WTC11 (cell line): ENCODE measurements at regions not wholly inside any gene's neighbourhood (a gene's known extent, or its start where the extent isn't known, plus 50 kb on each side); places are given as distances from the start of the nearest gene placed in this dataset.

Source experiments
- ATAC-seq: fragments of 200-7000 bp; cut with Tn5 transposase; 2 replicates; pipeline ENCODE4 v1.10.0; 2021; ENCODE audit warnings: mild to moderate bottlenecking, moderate library complexity
- CTCF ChIA-PET: fragments of 300-600 bp; sonication (Branson Sonifier 250); formaldehyde crosslinking; loops from one replicate; lab custom pipeline; 2021; ENCODE audit warnings: antibody characterized with exemption; lab: Charles Lee
- POLR2A ChIA-PET: fragments of 350-600 bp; sonication (Branson Sonifier 250); formaldehyde crosslinking; loops from one replicate; lab custom pipeline; 2021; ENCODE audit warnings: antibody characterized with exemption; lab: Charles Lee
- DNase-seq: peaks from one replicate; pipeline ENCODE4 v3.0.0; 2021; ENCODE audit warnings: low spot score
- H3K27ac Mint-ChIP-seq: 2 replicates; pipeline ENCODE4 v1.8.0; 2021; ENCODE audit warnings: mixed read lengths
- H3K27me3 Mint-ChIP-seq: 2 replicates; pipeline ENCODE4 v1.8.0; 2021; ENCODE audit warnings: low read depth, mild to moderate bottlenecking, moderate library complexity, mixed read lengths
- H3K36me3 Mint-ChIP-seq: 2 replicates; pipeline ENCODE4 v1.8.0; 2021; ENCODE audit warnings: mixed read lengths
- H3K4me1 Mint-ChIP-seq: 2 replicates; pipeline ENCODE4 v1.8.0; 2022; ENCODE audit warnings: mixed read lengths
- H3K4me3 Mint-ChIP-seq: 2 replicates; pipeline ENCODE4 v1.8.0; 2021; ENCODE audit warnings: mild to moderate bottlenecking, moderate library complexity, mixed read lengths
- H3K9me3 Mint-ChIP-seq: 2 replicates; pipeline ENCODE4 v1.8.0; 2021; ENCODE audit warnings: mixed read lengths
- ATF2 ChIP-seq: sonication (generic); formaldehyde crosslinking; IDR thresholded peaks from 2 replicates; pipeline ENCODE4 v1.8.1; 2022; ENCODE audit warnings: low read depth, missing genetic modification reagents, borderline replicate concordance
- CDX4 ChIP-seq: fragments of 250-450 bp; sonication (Bioruptor Pico); IDR thresholded peaks from 2 replicates; pipeline ENCODE4 v1.9.0; 2021; ENCODE audit warnings: moderate library complexity, mild to moderate bottlenecking, inconsistent platforms, borderline replicate concordance
- EMX1 ChIP-seq: fragments of 250-450 bp; sonication (Bioruptor Pico); IDR thresholded peaks from 2 replicates; pipeline ENCODE4 v1.8.0; 2021; ENCODE audit warnings: mild to moderate bottlenecking
- ETV6 ChIP-seq: sonication (generic); formaldehyde crosslinking; IDR thresholded peaks from 2 replicates; pipeline ENCODE4 v1.8.1; 2022; ENCODE audit warnings: mild to moderate bottlenecking, missing genetic modification reagents
- FOXK1 ChIP-seq: sonication (generic); formaldehyde crosslinking; IDR thresholded peaks from 2 replicates; pipeline ENCODE4 v1.8.0; 2022; ENCODE audit warnings: mild to moderate bottlenecking, moderate library complexity, missing genetic modification reagents
- NR2C2 ChIP-seq: sonication (generic); formaldehyde crosslinking; IDR thresholded peaks from 2 replicates; pipeline ENCODE4 v1.8.0; 2022; ENCODE audit warnings: mild to moderate bottlenecking, missing genetic modification reagents
- RELA ChIP-seq: sonication (generic); formaldehyde crosslinking; IDR thresholded peaks from 2 replicates; pipeline ENCODE4 v1.8.1; 2022; ENCODE audit warnings: missing genetic modification reagents, mild to moderate bottlenecking, borderline replicate concordance
- RORB ChIP-seq: fragments of 250-450 bp; sonication (Bioruptor Pico); IDR thresholded peaks from 2 replicates; pipeline ENCODE4 v1.9.0; 2021; ENCODE audit warnings: mild to moderate bottlenecking
- SMAD3 ChIP-seq: sonication (generic); formaldehyde crosslinking; IDR thresholded peaks from 2 replicates; pipeline ENCODE4 v1.8.0; 2022; ENCODE audit warnings: missing genetic modification reagents, mild to moderate bottlenecking, borderline replicate concordance
- SP1 ChIP-seq: sonication (generic); formaldehyde crosslinking; conservative IDR thresholded peaks from 2 replicates; pipeline ENCODE4 v1.8.1; 2022; ENCODE audit warnings: missing genetic modification reagents
- USF1 ChIP-seq: sonication (generic); formaldehyde crosslinking; IDR thresholded peaks from 2 replicates; pipeline ENCODE4 v1.8.0; 2022; ENCODE audit warnings: mild to moderate bottlenecking, missing genetic modification reagents
- ZBTB21 ChIP-seq: sonication (generic); formaldehyde crosslinking; IDR thresholded peaks from 2 replicates; pipeline ENCODE4 v1.8.1; 2023; ENCODE audit warnings: mild to moderate bottlenecking, missing genetic modification reagents, borderline replicate concordance
- ZBTB43 ChIP-seq: sonication (generic); formaldehyde crosslinking; IDR thresholded peaks from 2 replicates; pipeline ENCODE4 v1.8.1; 2023; ENCODE audit warnings: mild to moderate bottlenecking, missing genetic modification reagents
- ZMAT4 ChIP-seq: fragments of 250-450 bp; sonication (Bioruptor Pico); IDR thresholded peaks from 2 replicates; pipeline ENCODE4 v1.9.0; 2021; ENCODE audit warnings: mild to moderate bottlenecking
- ZNF121 ChIP-seq: sonication (generic); formaldehyde crosslinking; IDR thresholded peaks from 2 replicates; pipeline ENCODE4 v1.8.0; 2023; ENCODE audit warnings: missing genetic modification reagents
- ZNF425 ChIP-seq: fragments of 250-450 bp; sonication (Bioruptor Pico); conservative IDR thresholded peaks from 2 replicates; pipeline ENCODE4 v1.9.0; 2021; ENCODE audit warnings: mild to moderate bottlenecking
- ZNF532 ChIP-seq: fragments of 250-450 bp; sonication (Bioruptor Pico); IDR thresholded peaks from 2 replicates; pipeline ENCODE4 v1.9.0; 2021; ENCODE audit warnings: mild to moderate bottlenecking, borderline replicate concordance
- TF ChIP-seq, protein P1 (sequence below): fragments of 250-450 bp; sonication (Bioruptor Pico); IDR thresholded peaks from 2 replicates; pipeline ENCODE4 v1.8.0; 2021; ENCODE audit warnings: mild to moderate bottlenecking
- TF ChIP-seq, protein P2 (sequence below): fragments of 250-450 bp; sonication (Bioruptor Pico); IDR thresholded peaks from 2 replicates; pipeline ENCODE4 v1.9.0; 2021; ENCODE audit warnings: mild to moderate bottlenecking

GRCh38 chr13:47846886-47847285, 154.2 kb downstream of the SUCLA2 start (continued):
- TF ChIP-seq, protein P1, sequence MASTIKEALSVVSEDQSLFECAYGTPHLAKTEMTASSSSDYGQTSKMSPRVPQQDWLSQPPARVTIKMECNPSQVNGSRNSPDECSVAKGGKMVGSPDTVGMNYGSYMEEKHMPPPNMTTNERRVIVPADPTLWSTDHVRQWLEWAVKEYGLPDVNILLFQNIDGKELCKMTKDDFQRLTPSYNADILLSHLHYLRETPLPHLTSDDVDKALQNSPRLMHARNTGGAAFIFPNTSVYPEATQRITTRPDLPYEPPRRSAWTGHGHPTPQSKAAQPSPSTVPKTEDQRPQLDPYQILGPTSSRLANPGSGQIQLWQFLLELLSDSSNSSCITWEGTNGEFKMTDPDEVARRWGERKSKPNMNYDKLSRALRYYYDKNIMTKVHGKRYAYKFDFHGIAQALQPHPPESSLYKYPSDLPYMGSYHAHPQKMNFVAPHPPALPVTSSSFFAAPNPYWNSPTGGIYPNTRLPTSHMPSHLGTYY (CRISPR knock-in tag), result no peak

GRCh38 chr13:47845981-47846380, 155.1 kb downstream of the SUCLA2 start:
- DNase-seq (no peak), ATAC-seq (no peak)
- H3K27ac Mint-ChIP-seq, result no peak overlapping the region
- no peaks in the 10 kb centered on the region for H3K4me1 Mint-ChIP-seq
- no peaks in the 10 kb centered on the region for H3K27me3 Mint-ChIP-seq
- no peak overlapping the region for H3K4me3 Mint-ChIP-seq
- no peaks in the 10 kb centered on the region; the same call in 1 of the 2 replicates for H3K36me3 Mint-ChIP-seq
- CTCF ChIA-PET, result no interaction called here
- TF ChIP-seq RELA (no peak), SMAD3 (no peak), RORB (CRISPR knock-in tag) (no peak), NR2C2 (CRISPR knock-in tag) (no peak), ZBTB21 (CRISPR knock-in tag) (no peak), EMX1 (no peak), SP1 (CRISPR knock-in tag) (no peak)
- POLR2A ChIA-PET, result no interaction called here
- peaks cover 27% of the 10 kb centered on the region for H3K9me3 Mint-ChIP-seq

DNA sequence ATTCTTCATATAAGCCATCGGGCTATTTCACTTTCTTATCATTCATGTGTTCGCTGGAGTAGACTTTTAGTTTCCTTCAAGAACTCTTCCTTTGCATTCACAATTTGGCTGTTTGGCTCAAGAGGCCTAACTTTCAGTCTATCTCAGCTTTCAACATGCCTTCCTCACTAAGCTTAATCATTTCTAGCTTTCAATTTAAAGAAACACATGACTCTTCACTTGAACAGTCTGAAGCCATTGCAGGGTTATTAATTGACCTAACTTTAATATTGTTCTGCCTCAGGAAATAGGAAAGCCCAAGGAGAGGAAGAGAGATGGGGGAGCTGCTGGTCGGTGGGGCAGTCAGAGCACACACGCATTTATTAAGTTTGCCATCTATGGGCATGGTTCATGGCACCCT, 158.1 kb downstream of the SUCLA2 start:
- H3K27me3 Mint-ChIP-seq, result no peaks in the 10 kb centered on the region
- CTCF ChIA-PET, result no interaction called here
- H3K4me1 Mint-ChIP-seq, result peaks cover 8% of the 10 kb centered on the region
- TF ChIP-seq ZMAT4, result no peak
- TF ChIP-seq ZBTB43 (CRISPR knock-in tag), result no peak
- TF ChIP-seq ATF2 (CRISPR knock-in tag), result no peak
- no peak for TF ChIP-seq ETV6 (CRISPR knock-in tag)
- TF ChIP-seq, protein P2, sequence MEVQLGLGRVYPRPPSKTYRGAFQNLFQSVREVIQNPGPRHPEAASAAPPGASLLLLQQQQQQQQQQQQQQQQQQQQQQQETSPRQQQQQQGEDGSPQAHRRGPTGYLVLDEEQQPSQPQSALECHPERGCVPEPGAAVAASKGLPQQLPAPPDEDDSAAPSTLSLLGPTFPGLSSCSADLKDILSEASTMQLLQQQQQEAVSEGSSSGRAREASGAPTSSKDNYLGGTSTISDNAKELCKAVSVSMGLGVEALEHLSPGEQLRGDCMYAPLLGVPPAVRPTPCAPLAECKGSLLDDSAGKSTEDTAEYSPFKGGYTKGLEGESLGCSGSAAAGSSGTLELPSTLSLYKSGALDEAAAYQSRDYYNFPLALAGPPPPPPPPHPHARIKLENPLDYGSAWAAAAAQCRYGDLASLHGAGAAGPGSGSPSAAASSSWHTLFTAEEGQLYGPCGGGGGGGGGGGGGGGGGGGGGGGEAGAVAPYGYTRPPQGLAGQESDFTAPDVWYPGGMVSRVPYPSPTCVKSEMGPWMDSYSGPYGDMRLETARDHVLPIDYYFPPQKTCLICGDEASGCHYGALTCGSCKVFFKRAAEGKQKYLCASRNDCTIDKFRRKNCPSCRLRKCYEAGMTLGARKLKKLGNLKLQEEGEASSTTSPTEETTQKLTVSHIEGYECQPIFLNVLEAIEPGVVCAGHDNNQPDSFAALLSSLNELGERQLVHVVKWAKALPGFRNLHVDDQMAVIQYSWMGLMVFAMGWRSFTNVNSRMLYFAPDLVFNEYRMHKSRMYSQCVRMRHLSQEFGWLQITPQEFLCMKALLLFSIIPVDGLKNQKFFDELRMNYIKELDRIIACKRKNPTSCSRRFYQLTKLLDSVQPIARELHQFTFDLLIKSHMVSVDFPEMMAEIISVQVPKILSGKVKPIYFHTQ (CRISPR knock-in tag), result no peak
- no peak for TF ChIP-seq CDX4 (CRISPR knock-in tag)
- no peak for TF ChIP-seq USF1 (CRISPR knock-in tag)
- TF ChIP-seq FOXK1 (CRISPR knock-in tag), result no peak
- TF ChIP-seq ZNF121 (CRISPR knock-in tag), result no peak
- TF ChIP-seq ZNF425 (CRISPR knock-in tag), result no peak
- no peak for TF ChIP-seq ZNF532 (CRISPR knock-in tag)

More for the DNA sequence above, 158.1 kb downstream of the SUCLA2 start:
- Mint-ChIP-seq H3K36me3 (no peaks in the 10 kb centered on the region), H3K27ac (no peak overlapping the region), H3K9me3 (0 out of 2 replicates have a peak, but pooled peaks cover under 1% of the 10 kb centered on the region), H3K4me3 (no peak overlapping the region)
- no peak for DNase-seq
- no peak for ATAC-seq
- POLR2A ChIA-PET, result no interaction called here
